Pons (tissue), 1 donor: ENCODE measurements at regions not wholly inside any gene's neighbourhood (a gene's known extent, or its start where the extent isn't known, plus 50 kb on each side); places are given as distances from the start of the nearest gene placed in this dataset.

ENCODE experiments used
- DNase-seq: peaks from one replicate; pipeline ENCODE4 v3.0.0-alpha.2; 2016; ENCODE audit warnings: low spot score

DNA sequence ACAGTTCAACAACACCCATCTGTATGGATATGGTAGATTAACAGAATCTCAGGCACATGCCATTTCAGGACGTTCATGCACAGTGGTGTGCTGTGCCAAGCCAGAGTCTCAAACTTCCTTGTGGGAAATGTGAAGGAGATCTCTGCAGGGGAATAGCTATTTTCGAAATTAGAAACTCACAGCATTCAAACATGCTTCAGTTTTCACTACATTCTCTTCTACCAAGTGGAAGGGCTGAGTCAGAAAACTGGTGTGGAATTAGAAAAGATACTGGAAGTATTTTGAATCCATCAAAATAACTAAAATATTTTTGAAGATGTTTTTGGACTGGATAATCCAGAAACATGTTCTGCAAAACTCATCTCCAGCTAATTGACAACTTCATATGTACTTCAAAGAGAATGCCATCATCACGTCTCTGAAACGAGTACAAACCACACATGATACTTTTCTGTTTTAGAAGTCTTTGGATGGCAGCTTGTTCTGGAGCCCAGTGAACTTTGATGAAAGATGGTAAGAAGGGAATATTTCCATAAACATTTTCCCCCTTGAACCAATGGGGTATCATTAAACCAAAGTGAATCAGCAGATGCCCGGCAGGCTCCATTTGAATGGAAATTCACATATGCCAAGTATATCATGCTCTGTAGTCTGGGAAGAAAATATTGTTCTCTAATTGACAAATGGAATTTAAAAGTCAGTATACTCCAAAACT is 616.3 kb upstream of the IGFBP3 start:
- DNase-seq, result no peak

- no peak for DNase-seq
Observed at GRCh38 chr7:46534664-46535588, 613.9 kb upstream of the IGFBP3 start.

- DNase-seq, result no peak
Observed at GRCh38 chr7:46533946-46534345, 612.9 kb upstream of the IGFBP3 start.

DNA sequence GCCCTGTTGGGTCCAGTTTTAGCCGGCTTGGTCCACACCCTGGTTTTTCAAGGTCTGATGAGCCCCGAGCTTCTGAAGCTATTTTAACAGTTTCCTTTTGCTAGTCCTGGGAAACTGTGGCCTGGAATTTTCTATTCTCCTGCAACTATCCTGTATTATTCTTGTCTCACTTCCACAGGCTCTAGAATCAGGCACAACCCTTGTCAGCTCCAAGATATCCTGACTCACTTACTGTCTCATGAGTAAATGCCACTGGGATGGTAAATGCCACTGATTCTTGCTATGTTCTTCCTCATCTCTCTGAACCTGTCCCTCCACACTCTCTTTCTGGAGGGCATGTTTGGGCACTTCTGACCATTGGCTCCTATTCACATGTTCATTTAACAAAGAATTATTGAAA is 611.5 kb upstream of the IGFBP3 start:
- DNase-seq, result no peak

DNA sequence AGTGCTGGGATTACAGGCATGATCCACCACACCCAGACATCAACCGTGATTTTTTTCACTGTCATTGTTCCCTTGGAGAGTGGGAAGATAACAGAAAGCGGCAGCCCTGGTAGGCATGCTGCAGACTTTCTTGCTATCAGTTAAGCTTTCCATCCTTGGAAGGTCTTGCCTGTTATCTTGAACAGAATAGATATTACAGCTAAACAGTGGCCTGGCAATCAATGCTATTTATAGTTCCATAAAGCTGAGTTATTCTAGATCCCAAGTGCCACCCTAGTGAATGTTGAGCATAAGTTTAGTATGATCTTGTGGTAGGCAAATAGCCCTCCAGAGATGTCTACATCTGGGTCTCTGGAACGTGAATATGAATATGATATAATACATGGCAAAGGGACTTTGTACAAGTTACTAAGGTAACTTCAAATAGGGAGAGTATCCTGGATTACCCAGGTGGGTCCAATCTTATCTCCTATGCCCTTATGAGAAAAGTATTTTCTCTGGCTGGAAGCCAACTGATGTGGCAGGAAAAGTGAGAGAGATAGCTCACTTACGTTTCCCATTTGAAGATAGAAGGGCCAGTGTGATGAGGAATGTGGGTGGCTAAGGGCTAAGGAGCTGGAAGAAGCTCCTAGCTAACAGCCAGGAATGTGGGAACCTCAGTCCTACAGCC is 609.1 kb upstream of the IGFBP3 start:
- DNase-seq, result no peak

DNA sequence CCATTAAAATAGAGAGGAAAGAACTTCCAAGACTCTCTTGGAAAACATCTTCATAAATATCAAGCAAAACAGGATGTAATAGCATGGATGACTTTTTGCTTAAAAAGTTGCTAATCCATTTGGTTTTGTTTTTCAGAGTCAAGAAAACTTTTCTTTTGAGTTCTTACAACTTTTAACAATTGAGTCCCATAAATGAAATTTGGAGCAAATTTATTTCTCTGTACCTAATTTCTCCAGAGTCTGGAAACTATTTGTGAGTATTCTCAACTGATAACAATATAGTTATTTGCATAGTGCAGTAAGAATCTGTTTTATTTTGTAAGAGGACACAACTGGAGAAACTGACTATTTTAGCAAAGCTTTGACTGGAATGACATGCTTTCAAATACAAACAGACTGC is 606.3 kb upstream of the IGFBP3 start:
- DNase-seq, result no peak

DNA sequence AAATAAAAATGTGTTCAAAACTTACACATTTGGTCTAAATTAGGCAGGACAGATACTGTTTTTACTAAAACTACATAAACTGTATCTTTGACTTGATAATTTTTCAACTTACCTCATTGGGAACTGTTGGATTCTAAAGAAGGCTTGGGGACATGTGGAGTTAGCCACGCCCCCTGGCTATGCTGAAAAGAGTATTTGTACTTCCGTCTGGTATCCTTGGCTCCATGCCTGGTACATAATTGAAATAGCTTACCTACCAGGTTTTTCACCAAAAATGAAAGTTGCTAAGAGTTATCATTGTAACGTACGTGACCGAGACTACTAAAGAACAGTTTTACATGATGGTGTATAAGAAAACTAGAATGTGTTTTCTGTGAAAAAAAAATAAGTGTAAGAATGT is 604.8 kb upstream of the IGFBP3 start:
- no peak for DNase-seq

DNA sequence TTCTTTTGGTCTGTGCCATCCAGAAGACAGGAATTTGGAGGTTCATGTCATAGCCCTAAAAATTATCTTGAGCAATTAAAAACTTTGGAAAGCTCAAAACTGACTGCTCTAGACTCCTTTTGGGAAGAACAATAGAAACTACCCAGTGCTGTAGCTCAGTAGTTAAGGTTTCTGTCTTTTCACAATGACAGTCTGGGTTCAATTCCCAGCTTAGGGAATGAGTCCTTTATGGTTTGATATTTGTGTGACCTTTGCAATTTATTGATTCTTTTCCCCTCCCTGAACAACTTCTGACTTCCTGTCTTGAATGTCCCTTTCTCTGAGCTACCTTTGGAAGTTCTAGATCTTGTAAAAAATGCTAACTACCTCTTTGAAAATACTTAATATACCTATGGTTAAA is 603.3 kb upstream of the IGFBP3 start:
- no peak for DNase-seq

DNA sequence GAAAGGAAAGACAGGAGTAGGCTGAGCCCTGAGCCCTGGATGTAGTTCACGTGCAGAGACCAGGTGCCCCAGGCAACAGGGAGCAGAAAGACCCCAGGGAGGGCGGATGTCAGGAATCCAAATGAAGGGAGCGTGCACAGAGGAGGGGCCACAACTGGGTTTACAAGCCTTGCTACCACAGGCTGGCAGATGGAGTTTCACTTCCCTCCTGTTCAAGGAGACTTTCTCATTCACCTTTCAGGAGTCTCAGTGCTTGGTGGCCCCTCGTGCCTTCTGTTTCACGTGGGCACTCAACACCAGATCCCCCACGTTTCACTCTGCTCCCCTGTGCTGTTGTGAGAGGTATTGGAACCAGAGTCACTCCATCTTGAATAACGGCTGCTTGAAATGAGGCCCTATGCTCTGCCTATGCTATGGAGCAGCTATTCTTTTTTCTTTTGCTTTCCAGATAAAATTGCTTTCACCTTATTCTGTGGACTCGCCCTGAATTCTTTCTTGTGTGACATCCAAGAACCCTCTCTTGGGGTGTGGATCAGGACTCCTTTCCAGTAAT is 601.4 kb upstream of the IGFBP3 start:
- DNase-seq, result no peak

- no peak for DNase-seq
Observed at GRCh38 chr7:46518713-46519112, 597.6 kb upstream of the IGFBP3 start.

GRCh38 chr7:46515844-46516590 is 594.9 kb upstream of the IGFBP3 start:
- no peak for DNase-seq

- DNase-seq, result no peak
Observed at GRCh38 chr7:46513447-46513848, 592.4 kb upstream of the IGFBP3 start.

- DNase-seq, result no peak
Observed at GRCh38 chr7:46512891-46513413, 591.9 kb upstream of the IGFBP3 start.

DNA sequence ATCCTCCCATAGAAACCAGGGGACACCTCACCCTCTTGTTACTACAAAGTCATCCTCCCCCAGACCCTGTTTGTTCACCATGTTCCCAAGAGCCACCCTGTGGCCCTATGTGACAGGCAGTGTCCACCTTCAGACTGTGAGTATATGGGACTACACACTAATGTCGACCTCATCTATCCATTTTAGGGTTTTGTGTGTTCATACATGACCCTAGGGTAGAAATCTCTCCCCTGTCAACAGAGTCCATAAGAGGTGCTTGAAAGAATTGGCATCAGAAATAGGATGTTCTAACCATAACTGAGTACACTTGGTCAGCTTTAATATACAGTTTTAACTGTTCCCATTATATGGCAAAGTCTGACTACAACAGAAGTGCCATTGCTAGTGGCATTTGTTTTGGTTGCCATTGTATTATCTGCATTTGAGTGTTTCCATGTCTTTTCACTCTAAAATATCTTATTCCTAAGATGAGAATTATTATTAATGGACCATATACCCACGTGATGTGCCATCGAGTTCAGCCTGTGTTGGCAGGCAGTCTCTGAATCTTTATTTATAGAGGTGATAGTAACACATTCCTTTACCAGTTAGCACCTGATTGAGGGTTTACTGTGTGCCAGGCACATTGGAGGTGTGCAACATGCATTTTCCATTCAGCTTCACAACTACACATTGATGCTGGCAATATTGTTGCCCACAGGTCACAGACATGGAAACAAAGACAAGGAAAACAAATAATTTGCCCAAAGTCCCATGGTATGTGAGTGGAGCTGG is 590.6 kb upstream of the IGFBP3 start:
- DNase-seq, result no peak

- no peak for DNase-seq
Observed at GRCh38 chr7:46508583-46508982, 587.5 kb upstream of the IGFBP3 start.

DNA sequence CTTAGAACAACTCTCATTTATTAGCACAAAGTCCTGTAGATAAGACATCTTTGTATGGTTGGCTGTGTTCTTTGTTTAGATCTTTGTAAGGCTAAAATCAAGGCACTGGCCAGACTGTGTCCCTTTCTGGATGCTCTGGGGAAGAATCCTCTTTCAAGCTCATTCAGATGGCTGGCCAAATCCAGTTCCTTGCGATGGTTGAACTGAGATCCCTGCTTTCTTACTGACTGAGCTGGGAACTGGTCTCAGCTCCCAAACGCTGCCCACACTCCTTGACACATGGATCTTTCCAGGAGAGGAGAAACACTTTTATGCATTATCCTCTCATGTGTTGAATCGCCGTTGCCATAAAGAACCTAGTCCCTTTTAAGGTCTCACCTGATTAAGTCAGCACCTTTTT is 586.5 kb upstream of the IGFBP3 start:
- no peak for DNase-seq

DNA sequence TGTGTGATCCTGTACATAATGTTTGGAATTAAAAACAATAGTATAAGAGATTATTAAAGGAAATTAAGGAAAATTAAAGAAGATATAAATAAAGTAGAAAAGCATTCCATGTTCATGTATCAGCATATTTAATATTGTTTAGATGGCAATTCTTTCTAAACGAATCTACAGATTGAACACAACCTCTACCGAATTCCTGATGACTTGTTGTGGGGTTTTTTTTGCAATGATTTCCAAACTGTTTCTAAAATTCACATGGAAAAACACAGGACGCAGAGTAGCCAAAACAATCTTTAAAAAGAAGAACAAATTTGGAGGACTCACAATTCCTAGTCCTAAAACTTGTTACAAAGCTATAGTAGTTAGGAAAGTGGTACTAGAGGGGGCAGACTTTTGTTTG is 573.4 kb upstream of the IGFBP3 start:
- DNase-seq, result no peak

- DNase-seq, result no peak
Observed at GRCh38 chr7:46494028-46494427, 573.0 kb upstream of the IGFBP3 start.

DNA sequence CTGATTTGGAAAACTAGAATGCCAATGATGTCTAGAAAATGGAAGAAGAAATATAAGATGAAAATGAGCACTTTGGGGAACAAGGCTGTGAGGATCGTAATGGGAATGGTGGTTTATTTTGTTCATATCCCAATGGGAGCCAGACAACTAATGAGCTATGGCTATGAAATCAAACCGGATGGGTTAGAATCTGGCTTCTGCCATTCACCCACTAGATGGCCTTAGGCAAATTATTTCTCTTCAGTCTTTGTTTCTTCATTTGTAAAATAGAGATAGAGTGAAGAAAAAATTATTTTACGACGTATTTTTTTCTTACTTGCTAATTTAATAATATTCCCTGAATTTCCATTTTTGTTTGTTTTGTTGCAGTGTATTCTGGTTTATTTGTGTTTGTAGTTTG is 572.1 kb upstream of the IGFBP3 start:
- no peak for DNase-seq

DNA sequence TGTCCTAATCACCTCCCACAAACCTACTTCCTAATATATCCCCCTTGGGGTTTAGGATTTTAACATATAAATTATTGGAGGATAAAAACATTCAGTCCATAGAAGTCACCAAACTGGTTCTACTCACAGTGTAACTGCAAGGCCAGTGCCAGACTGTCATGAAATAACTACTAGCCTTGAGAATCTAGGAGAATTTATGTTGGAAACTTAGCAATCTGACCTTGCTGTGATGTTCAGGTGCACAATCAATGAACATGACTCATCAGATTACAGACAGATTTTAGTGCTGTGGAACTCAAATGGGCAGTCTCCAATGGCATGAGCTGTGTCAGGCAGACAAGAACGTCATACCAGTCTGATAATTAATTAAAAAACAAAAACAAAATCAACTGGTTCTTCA is 571.4 kb upstream of the IGFBP3 start:
- DNase-seq, result no peak

DNA sequence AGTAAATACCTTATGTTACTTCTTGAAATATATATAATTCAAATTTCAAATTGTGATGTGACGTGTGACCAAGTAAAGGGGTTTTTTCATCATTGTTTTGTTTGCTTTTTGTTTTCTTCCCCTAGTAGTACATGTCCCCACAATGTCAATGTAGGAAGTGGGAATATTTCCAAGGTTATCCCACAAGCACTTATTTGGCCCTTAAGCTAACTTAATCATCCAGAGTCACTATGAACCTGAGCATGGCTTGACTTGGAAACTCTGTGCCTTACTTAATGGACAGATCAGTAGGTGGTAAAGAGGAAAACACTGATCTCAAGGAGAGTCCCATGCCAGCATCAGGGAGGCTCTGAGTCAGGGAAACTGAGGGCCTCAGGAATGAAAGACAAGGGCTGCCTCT is 569.3 kb upstream of the IGFBP3 start:
- DNase-seq, result no peak
